Activated CD8-positive, alpha-beta memory T cell treated with anti-CD3 and anti-CD28 coated beads, Interleukin-2, amount 50 U/mL, for 24 hours (primary cell): ENCODE measurements at regions not wholly inside any gene's neighbourhood (a gene's known extent, or its start where the extent isn't known, plus 50 kb on each side); places are given as distances from the start of the nearest gene placed in this dataset.

Source experiments
- DNase-seq: peaks from one replicate; pipeline ENCODE4 v3.0.0-alpha.2; 2020; ENCODE audit errors: extremely low read depth

DNA sequence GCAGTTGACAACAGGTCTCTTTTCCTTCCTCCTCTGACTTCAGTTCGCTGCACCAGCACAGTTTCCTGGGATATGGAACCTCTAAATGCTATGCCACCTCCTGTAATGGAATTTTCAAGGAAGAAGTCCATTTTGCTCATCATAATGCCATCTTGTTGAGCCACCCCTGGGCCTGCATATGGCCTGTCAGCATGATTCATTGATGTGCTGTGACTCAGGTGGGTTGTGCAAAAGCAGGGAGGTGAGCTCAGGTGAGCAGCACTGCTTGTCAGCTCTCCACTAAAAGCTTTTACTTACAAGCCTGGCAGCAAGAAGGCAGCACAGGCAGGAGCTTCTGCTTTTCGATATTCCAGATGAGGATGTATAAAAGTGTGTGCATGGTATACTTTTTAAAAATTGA lies 247.1 kb upstream of the LMCD1 start:
- DNase-seq: no peak

DNA sequence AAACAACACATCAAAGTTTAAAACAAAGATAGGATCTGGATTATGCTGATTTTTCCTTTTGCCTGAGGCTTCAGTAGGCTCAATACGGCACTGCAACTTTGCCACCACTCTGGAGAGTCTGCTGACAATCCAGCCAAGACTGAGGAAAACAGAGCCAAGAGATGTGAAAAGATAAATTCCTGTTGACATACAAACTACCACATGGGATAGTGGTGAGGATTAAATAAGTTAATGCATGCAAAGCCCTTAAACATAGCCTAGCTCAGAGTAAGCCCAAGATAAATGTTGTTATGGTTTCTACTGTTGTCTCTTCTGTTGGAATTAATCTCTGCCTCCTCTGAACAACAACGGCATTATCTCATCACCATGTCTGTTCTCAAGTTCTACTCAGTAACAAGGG lies 245.9 kb upstream of the LMCD1 start:
- no peak for DNase-seq

DNA sequence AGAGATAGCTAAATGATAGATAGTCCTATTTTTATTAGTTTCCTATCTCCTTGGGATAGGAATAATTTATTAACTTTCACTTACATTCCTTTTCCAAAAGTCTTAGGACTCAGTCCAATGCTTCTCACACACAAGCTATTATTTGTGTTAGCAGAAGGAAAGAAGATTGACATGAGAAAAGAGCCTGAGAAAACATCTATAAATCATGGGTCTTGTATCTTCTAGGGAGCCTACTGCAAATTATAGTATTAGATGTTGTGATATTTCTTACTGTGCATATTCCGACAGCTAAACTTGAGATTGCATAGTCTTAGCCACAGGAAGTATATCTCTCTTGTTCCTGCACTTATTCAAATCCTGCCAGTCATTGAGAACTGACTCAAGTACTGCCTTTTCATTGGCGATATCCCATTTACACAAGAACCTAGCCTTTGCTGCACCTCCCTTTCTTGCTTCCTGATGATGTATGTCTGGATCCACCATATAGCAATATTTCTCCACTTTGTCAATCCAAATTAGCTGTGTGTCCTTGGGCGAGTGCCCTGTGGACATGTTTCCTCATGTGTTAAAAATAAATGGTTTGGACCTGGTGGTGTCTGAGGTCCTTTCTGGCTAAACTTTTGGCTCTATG lies 245.1 kb upstream of the LMCD1 start:
- DNase-seq: no peak

DNA sequence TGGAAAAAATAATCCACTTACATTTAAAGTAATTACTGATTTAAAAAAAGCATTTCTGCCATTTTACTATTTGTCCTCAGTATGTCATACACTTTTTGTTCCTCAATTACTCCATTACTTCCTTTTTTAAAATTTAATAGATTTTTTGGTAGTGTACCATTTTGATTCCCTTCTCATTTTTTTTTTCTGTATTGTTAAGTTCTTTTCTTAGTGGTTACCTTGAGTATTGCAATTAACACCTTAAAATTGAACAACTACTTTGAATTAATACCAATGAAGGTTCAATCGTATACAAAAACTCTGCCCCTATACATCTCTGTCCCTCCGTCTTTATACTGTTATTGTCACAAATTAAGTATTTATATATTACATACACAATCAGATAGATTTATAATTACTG lies 240.6 kb upstream of the LMCD1 start:
- DNase-seq: no peak

DNA sequence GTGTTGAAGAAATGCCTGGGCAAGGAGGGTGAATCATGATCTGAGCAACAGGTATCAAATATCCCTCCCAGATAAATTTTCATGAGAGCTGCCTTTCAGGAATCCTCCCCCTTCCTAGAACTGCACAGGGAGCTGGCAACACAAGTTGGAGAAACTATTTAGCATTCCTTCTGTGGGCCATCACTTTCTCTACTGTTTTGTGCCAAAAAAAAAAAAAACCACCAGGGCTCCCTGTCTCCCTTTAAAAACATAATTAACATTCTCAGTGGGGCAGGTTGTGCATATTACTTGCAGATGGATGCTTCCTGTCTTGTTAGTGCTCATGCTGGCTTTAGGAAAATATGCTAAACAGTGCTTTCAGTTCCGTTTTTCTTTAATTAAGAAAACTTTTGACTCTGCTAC lies 234.9 kb upstream of the LMCD1 start:
- no peak for DNase-seq

DNA sequence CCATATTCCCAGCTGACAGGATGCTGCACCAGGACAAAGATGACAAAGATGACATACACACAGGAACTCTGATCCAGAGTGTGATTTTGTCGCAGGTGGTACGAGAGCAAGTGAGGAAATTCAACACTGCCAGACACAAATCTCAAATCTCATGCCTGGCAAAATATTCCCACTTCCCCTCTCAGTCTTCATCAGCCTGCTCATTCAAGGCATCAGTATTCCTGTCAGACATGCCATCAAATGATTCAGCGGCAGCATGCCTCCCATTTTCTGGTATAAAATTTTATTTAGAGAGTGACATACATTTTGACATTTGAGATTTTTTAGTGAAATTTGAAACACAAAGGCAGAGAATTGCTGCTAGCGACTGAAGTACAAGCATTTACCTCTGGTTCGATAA lies 228.1 kb upstream of the LMCD1 start:
- no peak for DNase-seq

DNA sequence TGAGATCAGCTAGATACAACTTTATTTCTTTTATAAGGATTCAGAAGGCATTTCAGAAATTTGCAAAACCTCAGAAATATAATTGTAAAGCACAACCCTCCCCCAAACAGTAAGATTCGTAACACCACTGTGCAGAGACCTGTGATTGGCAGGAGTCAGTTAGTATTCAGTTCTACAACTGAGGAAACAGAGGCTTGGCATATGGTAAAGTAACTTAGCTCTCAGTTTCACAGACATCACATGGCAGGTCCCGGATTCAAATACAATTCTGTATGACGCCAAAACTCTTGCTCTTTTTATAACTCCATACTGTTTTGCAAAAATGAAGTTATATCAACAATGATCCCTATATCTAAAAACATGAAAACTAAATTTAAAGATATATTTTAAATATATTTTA lies 225.6 kb upstream of the LMCD1 start:
- no peak for DNase-seq

DNA sequence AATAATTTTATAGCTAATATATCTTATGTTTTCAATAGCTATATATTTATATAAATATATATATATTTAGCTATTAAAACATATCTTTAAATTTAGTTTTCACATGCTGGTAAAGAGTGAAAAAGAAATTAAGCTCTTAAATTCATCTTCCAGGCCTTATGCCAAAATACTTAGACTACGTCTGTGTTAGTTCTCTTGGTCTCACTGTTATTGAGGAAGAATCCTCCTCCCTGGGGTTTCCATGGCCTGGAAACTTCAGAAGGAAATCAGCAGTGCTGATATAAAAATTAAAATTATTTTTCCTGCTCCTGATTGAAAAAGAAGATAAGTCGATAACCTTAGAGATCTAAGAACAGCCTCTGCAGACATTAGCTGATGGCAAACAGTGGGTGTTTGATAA lies 225.1 kb upstream of the LMCD1 start:
- DNase-seq: no peak

DNA sequence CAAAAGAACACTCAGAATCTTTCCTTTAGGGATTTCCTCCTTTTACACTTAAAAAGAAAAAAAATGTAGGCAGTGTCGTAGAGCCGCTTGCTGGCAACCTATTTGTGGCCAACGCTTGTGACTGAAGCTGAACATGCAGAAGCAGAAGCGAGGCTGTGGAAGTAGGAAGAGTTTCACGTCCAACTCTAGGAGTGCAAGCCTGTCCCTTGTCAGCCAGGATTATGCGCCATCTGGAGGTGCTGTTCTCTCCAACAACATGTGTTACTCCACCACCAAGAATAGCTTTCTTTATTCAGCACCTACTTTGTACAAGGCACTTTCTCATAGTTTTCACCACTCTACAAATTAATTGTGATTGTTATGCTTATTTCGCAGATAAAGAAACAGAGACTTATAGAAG lies 223.2 kb upstream of the LMCD1 start:
- DNase-seq: no peak

DNA sequence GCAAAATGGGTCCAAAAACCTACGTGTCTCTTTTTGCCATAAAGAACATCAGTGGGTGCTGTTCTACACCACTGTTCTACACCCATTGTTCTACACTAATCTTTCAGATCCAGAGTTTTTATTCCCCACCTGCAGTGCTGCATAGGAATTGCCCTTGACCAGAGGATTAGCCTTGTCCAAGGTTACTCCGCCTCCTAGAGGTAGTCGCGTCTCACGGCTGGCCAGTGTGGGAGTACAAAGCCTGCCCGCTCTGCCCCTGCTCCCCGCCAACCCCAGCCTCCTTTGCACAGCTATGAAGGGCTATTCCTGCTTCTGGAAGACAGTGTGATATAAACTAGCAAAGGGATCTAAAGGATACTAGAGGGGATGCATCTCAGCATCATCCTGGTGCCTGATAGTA lies 222.1 kb upstream of the LMCD1 start:
- no peak for DNase-seq

DNA sequence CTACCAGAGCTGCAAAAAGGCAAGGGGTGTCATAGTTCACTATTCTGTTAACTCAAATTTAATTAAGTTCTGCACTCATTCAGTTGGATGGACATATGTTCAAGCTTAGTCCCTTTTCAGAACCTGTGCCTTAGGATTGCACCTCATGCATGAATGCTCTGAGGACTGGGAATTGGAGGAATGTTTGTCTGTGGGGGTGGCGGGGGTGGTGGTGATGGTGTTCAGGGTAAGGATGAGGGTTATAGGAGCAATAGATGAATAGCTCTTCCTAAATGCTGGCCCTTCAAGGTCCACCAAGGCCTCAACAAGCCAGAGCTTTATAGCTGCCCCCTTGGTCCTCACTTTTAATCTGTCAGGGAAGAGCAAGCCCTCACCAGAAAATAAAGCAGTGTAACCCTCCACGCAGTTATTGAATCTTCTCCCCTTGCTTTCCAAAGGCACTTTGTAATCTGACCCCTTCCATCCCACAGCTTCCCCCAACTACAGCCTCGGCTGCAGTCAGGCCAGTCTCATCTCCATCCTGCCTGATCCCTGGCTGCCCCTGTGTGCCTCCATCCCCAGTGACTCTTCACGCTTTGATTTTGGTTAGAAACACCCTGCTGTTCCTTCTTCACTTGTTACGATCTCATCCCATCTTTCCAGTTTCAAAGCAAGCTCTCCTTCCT lies 221.6 kb upstream of the LMCD1 start:
- DNase-seq: no peak

DNA sequence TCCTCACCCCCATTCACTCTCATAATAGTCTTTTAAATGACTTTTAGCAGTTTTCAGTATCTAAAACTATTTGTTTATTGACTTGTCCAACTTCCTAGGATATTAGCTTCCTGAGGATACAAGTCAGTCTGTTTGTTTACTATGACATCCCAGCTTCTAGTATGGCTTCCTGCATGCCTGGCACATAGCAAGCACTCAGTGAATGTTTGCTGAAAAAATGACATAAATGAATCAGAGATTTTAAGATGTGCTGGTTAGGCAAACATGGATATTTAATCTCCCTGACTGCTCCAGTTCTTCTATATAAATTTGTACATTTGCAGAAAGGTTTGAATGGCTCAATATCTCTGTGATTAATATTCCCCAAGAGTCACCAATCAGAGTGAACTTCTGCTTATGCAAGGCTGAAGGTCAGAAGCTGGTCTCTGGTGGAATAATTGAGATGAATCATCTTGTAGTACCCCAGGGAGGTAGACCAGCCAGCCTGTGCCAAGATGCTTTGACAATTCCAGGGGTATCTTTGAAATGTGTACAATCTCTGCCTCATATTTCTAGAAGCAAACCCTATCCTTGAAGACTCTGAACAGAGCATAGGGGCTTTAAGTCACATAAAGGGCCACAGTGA lies 219.0 kb upstream of the LMCD1 start:
- DNase-seq: no peak

DNA sequence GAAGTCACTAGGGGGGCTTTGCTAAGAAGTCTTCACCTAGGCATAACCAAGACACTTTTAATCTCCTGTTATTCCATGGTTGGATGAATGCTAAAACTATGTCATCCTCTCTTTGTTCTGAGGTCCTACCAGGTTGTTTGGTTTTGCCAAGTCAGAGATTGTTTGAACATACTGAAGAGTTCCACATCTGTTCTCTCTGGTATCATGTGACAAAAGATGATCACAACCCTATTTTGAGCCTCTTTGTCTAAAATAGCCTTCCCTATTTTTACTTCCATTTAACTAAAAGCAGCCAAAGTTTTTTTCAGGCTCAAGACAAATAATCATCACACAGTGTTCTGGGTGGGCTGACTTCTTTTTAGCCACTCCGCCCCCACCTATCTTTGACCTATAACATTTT lies 218.4 kb upstream of the LMCD1 start:
- DNase-seq: no peak

DNA sequence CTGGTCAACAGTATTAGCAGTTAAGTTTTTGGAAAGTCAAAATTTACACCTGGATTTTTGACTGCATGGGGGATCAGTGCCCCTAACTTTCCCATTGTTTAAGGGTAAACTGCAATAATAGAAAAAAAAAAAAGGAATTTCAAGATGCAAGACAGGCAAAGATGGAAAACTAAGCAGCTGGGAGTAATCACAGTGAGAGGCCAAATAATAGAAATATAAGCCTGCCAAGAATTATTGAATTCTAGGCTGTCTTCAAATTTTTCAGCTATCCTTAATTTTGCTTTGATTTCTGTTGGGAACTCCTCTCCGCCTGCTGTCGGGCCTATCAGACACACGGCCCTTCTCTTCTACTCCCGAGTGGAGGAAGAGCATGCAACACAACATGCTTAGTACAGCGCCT lies 215.5 kb upstream of the LMCD1 start:
- no peak for DNase-seq

DNA sequence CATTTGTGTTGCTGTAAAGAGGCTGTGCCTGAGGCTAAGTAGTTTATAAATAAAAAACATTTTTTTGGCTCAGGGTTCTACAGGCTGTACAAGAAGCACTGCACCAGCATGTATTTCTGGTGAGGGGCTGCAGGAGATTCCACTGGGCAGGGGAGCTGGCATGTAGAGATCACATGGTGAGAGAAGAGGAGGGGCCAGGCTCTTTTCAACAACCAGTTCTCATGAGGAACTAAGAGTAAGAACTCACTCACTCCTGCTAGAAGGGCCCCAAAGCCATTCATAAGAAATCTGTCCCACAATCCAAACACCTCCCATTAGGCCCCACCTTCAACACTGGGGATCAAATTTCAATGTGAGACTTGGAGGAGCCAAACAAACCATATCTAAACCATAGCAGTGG lies 214.9 kb upstream of the LMCD1 start:
- no peak for DNase-seq

DNA sequence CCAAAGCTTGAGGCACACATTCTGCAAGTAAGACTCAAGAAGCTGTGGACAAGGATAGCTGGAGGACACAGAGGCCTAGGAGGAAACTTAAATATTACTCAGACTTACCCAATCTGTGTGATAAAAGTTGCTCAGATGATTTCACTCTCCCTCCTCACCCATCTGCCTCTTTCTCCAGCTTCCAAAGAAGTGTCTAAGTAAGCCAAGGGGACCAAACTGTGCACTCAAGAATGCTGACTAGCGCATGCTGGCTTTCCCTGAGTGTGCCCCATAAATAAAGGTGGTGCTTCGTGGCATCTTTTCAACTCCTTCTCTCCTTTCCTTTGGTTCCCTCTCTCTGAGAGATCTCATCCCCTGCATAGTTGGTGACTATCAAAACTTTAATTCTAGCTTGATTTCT lies 211.0 kb upstream of the LMCD1 start:
- DNase-seq: no peak

DNA sequence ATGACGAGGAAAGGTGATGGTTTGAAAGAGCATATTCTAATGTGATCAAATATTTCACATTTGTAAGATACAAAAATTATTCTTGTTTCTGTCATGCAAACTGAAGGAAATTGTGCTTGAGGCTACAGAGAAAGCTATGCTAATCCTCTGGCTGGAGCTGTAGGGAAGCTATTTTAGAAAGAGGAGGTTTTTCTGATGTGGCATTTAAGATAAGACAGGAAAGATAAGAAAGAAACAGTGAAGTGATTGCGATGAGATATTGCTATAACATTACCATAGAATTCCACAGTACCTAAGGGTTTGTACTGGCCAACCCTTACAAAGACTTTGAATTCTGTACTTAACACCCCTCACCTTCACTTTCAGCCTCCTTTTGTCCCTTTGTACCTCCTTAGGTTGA lies 205.2 kb upstream of the LMCD1 start:
- no peak for DNase-seq

DNA sequence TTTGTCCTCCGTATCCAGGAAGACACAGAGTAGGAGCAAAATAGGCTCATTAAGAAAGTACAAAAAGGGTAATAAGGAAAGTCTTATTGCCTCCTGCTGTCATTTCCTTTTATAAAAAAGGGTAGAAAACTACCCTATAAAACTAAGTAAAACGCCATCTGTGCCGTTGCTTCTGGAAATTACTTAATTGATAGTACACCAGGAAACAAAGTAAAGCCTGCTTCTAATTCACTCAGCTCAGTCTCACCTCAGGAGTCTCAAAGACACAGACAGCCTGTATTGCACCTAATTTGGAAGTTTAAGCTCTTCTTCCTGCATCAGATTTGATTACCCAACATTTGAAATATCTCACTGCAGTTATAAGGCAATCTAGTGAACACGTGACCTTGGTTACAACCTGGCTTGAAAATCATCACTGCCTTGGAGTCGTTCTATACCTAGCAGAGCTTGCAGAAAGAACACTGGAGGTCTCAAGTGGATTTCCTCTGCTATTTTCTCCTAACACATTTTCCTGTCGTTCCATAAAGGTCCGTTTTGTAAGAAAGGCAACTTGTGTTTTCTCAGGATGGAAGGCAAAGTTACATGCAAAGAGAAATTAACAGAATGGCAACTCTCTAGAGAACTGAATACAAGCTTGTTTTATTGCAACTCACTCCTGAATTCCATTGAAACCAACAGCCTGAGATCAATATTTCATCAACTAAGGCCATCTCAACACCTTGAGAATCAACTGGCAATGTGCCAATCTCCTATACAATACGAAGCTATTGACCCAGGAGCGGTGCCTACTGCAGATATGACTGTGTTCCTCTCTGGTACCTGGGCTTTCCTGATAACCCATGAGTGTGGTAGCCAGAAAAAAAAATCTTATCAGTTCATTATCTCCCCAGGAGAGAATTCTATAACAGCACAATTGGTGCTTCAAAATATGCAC lies 203.3 kb upstream of the LMCD1 start:
- DNase-seq: no peak

DNA sequence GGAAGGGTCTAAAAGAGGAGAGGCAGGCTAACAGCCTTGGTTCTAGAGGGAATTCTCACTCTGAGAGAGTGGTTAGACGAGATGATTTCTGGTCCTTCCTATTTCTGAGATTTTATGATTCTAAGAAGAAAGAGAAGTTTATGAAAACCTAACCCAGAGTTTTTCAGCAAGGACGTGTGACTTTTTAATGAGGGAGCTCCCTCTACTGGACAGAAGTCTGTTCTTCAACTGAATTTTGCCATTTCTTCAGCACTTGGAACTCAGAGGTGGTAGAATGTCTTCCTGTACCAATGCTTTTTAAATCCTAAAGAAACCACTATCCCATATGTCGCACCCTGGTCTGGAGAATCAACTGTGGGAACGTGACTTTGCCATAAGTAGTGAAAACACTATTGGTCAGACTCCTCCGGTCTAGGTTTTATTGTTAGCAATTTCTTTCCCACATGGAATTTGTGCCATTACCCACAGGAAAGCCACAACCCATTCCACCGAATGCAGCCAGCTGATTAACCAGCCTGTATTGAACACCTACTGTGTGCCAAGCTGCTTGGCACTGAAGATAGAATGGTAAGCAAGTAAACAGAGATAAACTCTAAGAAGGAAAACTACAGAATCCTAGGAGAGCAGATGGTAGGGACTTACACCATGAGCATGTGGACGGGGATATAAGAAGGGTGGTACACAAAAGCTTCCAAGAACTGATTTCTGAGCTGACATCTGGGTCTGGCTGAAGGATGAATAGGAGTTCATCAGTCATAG lies 199.5 kb upstream of the LMCD1 start:
- no peak for DNase-seq

DNA sequence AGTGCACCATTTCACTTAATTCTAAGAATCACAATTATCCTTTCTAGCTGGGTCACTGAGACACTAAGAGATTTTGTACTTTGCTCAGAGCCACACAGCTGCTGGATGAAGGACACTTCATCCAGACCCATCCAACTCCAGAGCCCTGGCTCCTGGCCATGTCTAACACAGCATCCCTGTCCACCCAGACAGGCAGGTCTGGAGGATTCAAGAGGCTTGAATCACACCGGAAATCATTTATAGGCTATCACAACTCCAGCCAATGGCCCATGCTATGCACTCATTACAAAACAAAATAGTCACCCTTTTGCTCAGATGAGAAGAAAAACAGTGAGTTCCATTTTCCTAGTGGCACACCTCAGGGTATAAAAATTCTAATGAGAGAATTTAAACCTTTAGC lies 198.2 kb upstream of the LMCD1 start:
- no peak for DNase-seq

DNA sequence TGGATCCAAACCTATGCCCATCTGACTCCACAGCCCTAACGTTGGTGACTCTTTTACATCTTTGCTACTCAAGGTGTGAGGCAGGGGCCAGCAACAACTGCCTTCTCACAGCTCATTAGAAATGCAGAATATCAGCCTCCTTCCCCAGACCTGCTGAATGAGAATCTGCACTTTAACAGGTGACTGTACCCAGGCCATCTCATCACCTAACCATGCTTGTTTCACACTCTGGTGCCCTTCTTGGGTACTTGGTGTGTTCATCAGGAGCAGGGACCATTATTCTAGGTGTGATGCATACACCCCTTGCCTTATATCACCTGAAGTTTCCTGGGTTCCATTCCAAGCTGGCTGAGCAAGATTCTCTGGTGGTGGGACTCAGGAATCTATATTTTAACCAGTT lies 196.3 kb upstream of the LMCD1 start:
- DNase-seq: no peak
